ENCODE measurements at regions not wholly inside any gene's neighbourhood (a gene's known extent, or its start where the extent isn't known, plus 50 kb on each side); places are given as distances from the start of the nearest gene placed in this dataset.

GRCh38 chr3:31140470-31140869 is 246.0 kb upstream of the GADL1 start:
- no peak for DNase-seq (ENCODE audit: low read depth)

DNA sequence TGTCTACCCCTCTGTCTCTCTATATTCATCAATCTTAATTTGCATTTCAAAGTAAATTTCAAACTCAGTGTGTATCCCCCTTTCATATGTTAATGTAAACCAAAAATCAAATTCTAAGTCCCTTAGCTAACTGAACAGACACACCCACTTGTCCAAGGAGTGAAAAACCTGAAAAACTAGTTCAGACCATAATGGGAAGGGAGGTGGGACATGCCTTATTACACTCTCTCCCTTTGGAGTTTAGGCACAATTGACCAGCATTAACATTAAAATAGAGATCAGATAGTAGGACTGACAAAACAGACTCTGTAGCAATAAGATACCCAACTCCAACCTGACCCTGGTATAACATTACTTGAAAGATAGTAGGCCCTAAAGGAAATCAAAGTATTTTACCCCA is 247.7 kb upstream of the GADL1 start:
- DNase-seq (ENCODE audit: low read depth) = no peak

DNA sequence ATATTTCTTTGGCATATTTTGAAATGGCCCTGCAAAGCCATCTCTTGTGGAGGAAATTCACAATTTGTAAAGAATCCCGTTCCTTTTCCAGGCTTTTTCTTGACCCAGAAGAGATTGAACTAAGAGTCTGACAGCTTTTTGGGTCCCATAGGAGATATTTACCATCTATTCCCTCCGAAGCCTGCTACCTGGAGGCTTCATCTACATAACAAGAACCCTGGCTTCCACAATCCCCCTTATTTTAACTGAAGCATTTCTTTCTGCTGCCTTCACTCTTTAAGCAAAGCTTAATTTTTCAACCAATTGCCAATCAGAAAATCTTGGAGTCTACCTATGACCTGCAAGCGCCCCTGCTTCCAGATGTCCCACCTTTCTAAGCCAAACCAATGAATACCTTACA is 248.1 kb upstream of the GADL1 start:
- DNase-seq (ENCODE audit: low read depth) = no peak

DNA sequence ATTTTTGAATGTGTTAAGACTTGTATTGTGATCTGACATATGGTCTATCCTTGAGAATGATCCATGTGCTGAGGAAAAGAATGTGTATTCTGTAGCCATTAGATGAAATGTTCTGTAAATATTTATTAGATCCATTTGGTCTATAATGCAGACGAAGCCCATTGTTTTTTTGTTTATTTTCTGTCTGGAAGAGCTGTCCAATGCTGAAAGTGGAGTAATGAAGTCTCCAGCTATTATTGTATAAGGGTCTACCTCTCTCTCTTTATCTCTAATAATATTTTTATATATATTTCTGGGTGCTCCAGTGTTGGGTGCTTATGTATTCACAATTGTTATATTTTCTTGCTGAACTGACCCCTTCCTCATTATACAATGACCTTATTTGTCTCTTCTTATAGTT is 250.6 kb upstream of the GADL1 start:
- no peak for DNase-seq (ENCODE audit: low read depth)

- no peak for DNase-seq (ENCODE audit: low read depth)
Measured at GRCh38 chr3:31147550-31147949, 253.1 kb upstream of the GADL1 start.

DNA sequence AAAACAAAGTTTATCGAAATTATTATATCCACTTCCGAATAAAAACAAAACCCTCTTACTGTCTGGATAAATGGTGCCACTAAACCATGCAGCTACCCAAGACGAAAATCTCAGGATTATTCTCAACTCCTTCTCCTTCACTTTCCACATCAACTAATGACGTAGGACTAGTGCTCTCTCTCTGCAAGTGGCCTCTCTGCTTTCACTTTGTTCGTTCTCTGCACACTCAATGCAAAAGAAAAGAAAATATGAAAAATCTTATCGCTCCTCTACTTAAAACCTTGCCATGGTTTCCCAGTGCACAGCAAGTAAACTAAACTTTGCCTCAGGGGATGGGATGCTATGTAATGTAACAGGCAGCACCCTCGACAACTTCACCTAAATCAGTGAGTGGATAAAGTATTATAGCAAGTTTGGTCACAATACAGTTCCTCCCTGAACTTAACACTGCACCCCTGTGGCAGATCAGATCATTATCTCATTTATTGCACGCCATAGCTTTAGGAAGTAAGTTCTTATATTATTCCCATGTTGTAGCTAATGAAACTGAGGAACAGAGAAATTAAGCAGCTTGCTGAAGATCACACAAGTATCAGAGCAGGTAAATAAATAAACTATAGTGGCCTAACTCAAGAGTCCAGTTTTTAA is 262.7 kb upstream of the GADL1 start:
- DNase-seq (ENCODE audit: low read depth) = no peak

- DNase-seq (ENCODE audit: low read depth) = no peak
Measured at GRCh38 chr3:31157893-31158620, 263.6 kb upstream of the GADL1 start.

- no peak for DNase-seq (ENCODE audit: low read depth)
Measured at GRCh38 chr3:31159331-31160039, 265.0 kb upstream of the GADL1 start.

GRCh38 chr3:31161889-31162288 is 267.4 kb upstream of the GADL1 start:
- DNase-seq (ENCODE audit: low read depth) = no peak

- no peak for DNase-seq (ENCODE audit: low read depth)
Measured at GRCh38 chr3:31164381-31164780, 269.9 kb upstream of the GADL1 start.

DNA sequence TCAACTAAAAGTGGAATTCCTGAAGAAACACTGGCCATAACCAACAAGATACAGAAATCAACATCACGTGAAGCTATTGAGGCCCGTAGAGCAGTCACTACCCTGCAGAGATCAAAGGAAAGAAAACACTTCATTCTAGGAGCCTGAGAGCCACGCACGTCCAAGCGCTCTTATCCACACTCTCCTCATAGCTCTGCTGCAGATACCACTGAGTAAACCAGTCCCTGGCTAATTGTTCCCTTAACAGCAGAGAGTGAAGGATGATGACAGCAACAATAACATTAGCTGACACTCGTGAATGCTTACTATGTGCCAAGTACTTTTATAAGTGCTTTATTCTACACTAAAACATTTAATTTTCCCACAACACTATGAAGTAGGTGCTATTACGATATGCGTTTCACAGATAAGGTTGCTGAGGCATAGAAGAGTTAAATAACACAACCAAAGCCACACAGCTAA is 271.0 kb upstream of the GADL1 start:
- no peak for DNase-seq (ENCODE audit: low read depth)

DNA sequence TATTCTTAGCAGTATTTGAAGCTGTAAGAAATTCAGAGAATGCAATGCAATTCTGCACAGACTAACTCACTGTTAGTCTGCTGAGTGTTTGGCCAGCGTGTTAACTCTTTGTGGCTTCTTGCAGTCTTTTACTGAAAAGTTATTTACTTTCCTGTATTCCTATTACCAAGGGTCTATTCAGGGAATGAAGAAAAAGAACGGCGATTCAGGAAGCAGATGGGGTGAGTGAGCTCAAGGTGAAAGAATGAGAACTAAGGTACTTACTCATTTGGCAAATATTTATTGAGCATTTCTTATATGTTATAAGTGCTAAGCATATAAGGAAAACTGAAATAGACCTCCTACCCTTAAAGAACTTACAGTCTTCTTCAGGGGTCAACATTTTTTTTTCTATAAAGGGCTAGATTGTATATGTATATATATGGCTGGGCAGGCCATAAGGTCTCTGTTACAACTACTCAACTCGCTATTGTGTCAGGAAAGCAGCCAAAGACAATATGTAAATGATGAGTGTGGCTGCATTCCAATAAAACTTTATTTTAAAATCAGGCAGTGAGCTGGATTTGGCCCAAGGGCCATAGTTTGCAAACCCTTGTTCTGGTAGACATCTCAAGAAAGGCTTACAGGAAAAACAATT is 271.9 kb upstream of the GADL1 start:
- DNase-seq (ENCODE audit: low read depth) = no peak

DNA sequence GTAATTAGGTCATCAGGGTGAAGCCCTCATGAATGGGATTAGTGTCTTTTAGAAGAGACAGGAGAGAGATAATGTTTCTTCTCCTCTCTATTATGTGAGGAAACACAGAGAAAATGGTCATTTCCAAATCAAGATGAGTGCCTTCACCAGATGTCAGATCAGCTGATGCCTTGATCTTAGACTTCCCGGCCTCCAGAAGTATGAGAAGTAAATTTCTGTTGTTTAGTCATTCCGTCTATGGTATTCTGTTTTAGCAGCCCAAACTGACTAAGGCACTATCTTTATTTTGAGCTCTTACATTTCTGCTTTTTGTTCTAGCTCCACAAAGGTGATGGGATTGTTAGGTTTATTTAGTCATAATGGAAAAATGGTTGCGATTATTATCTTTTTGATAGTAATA is 273.2 kb upstream of the GADL1 start:
- DNase-seq (ENCODE audit: low read depth) = no peak

- DNase-seq (ENCODE audit: low read depth) = peak; percentile 78
Measured at GRCh38 chr3:31170932-31171670, 276.6 kb upstream of the GADL1 start.

DNA sequence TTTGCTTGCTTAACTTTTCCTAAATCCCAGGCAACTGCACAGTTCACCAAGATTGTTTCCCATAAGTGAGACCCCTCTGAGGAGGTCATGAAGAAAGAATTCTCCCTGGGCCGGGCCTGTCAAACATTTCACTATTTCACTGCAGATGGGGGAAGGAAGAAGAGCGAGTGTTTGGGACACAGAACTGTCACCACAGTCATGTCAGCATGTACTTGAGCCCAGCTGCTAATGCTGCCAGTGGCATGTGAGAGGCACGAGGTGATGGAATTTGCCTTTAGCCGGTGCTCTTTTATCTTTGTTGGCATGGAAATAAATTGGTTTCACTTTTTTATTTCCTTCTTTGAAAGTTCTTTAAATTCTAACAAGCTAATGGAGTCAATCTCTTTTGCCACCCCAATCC is 277.9 kb upstream of the GADL1 start:
- no peak for DNase-seq (ENCODE audit: low read depth)

DNA sequence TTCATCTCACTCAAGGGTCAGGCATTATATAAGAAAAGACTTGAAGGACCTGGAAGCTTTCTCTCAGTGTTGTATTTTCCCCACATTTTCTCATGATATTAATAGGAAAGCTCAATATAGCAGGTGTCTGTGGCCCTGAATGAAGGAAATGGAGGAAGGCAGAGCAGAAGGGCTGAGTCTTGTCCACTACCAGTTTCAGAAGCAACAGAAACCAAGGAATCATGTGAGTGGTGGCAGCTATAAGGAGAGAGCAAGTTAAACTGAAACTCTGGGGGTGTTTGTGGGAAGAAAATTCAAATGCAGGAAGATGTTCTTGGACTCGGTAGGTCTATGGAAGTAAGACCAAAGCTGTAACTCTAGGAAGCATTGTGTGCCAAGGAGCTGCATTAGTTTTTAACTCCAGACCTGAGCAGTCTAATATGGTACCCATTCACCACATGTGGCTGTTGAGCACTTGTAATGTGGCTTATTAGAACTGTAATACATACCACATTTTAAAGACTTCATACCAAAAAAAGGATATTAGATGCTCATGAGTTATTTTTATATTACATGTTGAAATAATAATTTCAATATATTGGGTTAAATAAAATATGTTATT is 278.8 kb upstream of the GADL1 start:
- DNase-seq (ENCODE audit: low read depth) = no peak

GRCh38 chr3:31174079-31174478 is 279.6 kb upstream of the GADL1 start:
- DNase-seq (ENCODE audit: low read depth) = no peak

DNA sequence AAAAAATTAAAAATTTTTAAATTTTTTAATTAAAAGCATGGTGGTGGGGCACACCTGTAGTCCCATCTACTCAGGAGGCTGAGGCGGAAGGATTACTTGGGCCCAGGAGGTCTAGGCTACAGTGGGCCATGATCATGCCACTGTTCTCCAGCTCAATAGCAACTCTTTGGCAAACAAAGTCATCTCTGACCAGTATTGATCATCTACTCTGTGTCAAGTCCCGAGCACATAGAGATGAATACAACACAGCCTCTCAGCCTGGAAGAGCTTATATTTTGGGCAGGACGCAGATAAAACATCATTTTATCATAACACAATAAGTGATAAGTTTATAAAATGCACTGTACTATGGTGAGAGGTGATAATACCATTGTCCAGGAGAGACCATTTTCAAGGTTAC is 281.6 kb upstream of the GADL1 start:
- no peak for DNase-seq (ENCODE audit: low read depth)

DNA sequence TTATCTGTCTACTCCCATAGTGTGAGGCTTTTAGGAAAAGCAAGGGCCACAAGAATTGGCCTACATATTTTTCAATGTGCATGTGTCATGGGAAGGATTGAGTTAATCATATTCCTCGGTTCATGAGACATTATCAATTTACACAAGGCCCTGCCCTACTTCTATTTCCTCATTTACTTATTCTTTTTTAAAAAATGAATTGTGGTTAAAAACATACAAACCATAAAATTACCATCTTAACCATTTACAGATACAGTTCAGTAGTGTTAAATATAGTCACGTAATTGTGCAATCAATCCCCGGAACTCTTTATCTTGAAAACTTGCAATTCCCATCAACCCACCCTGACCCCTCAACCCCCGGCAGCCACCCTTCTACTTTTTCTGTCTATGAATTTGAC is 284.0 kb upstream of the GADL1 start:
- no peak for DNase-seq (ENCODE audit: low read depth)

GRCh38 chr3:31179768-31180167 is 285.3 kb upstream of the GADL1 start:
- no peak for DNase-seq (ENCODE audit: low read depth)

- DNase-seq (ENCODE audit: low read depth) = no peak
Measured at GRCh38 chr3:31180274-31180673, 285.8 kb upstream of the GADL1 start.

All from myocyte (in vitro differentiated cells).